IPS DF 6.9 (cell line): ENCODE measurements at regions not wholly inside any gene's neighbourhood (a gene's known extent, or its start where the extent isn't known, plus 50 kb on each side); places are given as distances from the start of the nearest gene placed in this dataset.

Experiments used
- DNase-seq: peaks from one replicate; pipeline ENCODE4 v3.0.0-alpha.2; 2013; ENCODE audit warnings: low read depth, low spot score
- H3K27ac ChIP-seq: one replicate; pipeline ENCODE4 v1.5.1; 2013; ENCODE audit warnings: low read length, control low read depth
- H3K27me3 ChIP-seq: 2 replicates; pipeline ENCODE4 v1.6.1; 2013; ENCODE audit warnings: mild to moderate bottlenecking, low read length; ENCODE audit not compliant: control insufficient read depth, insufficient read depth
- H3K36me3 ChIP-seq: 2 replicates; pipeline ENCODE4 v1.6.1; 2013; ENCODE audit warnings: low read length; ENCODE audit not compliant: control insufficient read depth, insufficient read depth
- H3K4me1 ChIP-seq: 2 replicates; pipeline ENCODE4 v1.6.1; 2013; ENCODE audit warnings: low read length; ENCODE audit not compliant: control insufficient read depth, insufficient read depth
- H3K4me3 ChIP-seq: 2 replicates; pipeline ENCODE4 v1.5.1; 2013; ENCODE audit warnings: mild to moderate bottlenecking, low read length
- H3K9me3 ChIP-seq: 2 replicates; pipeline ENCODE4 v1.6.1; 2013; ENCODE audit warnings: low read length, inconsistent platforms; ENCODE audit not compliant: control insufficient read depth, insufficient read depth
- WGBS: extraction: QIAGEN DNeasy Blood & Tissue Kit; methylation state at CpG from one replicate; pipeline ENCODE4 v1.1.7; 2013; ENCODE audit warnings: mixed read lengths, missing lambda C conversion rate; ENCODE audit not compliant: insufficient read length, insufficient coverage; 5-methylcytosine and 5-hydroxymethylcytosine counted together

GRCh38 chr4:17077105-17077504 lies 178.7 kb upstream of the LDB2 start:
- no peaks in the 10 kb centered on the region for H3K27me3 ChIP-seq
- no peaks in the 10 kb centered on the region for H3K36me3 ChIP-seq
- no peak overlapping the region for H3K27ac ChIP-seq
- no peaks in the 10 kb centered on the region for H3K9me3 ChIP-seq
- DNase-seq: no peak
- no peak overlapping the region for H3K4me3 ChIP-seq
- H3K4me1 ChIP-seq: no peaks in the 10 kb centered on the region
- no CpG with 5 or more reads among the region's 5 CpGs for WGBS

- H3K36me3 ChIP-seq: no peaks in the 10 kb centered on the region
- H3K4me3 ChIP-seq: no peak overlapping the region
- H3K27me3 ChIP-seq: no peaks in the 10 kb centered on the region
- no peaks in the 10 kb centered on the region for H3K4me1 ChIP-seq
- no peaks in the 10 kb centered on the region for H3K9me3 ChIP-seq
- no peak for DNase-seq
- WGBS: no CpG with 5 or more reads among the region's 3 CpGs
- H3K27ac ChIP-seq: no peak overlapping the region
These were observed 174.0 kb upstream of the LDB2 start for GRCh38 chr4:17072483-17072882.

DNA sequence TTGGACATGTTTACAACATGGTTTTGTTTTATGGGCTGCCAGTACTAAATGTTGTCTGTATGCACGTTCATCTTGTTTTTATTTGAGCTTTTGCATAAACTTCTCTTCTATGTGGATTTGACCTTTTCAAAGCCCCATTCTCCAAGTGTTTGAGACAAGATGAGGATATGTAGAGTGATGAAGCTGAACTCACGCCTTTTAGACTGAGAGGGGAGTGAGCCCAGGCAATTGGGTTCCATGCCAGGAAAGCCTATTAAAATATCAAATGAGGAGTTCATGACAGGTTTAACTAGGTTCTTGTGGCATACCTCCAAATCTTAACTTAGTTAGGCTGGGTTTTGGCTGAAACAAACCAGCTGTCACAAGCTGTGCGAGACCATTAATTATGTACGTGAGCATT lies 170.4 kb upstream of the LDB2 start:
- Histone ChIP-seq H3K27me3 (no peaks in the 10 kb centered on the region), H3K36me3 (no peaks in the 10 kb centered on the region), H3K9me3 (no peaks in the 10 kb centered on the region), H3K27ac (no peak overlapping the region), H3K4me3 (no peak overlapping the region), H3K4me1 (no peaks in the 10 kb centered on the region)
- DNase-seq: no peak
- no CpG with 5 or more reads among the region's 4 CpGs for WGBS

DNA sequence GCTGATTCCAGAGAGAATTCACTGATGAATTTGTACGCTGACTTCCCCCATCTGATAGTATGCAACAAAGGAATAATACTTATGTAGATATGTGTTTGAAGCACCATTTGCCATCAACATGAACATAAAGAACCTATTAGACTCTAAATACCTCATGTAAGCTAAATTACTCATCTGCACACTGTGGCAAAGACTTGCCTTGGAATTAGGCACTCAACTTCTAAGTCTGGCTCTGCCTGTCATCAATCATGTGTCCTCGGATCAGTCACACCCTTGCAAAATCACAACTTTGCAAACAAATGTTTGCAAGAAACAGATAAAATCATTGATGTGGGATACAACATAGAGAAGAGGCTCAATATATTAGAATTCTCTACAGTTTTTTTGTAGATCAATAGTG lies 169.9 kb upstream of the LDB2 start:
- Histone ChIP-seq H3K4me3 (no peak overlapping the region), H3K4me1 (no peaks in the 10 kb centered on the region), H3K9me3 (no peaks in the 10 kb centered on the region), H3K27me3 (no peaks in the 10 kb centered on the region), H3K27ac (no peak overlapping the region), H3K36me3 (no peaks in the 10 kb centered on the region)
- WGBS: no CpG with 5 or more reads among the region's 2 CpGs
- no peak for DNase-seq

DNA sequence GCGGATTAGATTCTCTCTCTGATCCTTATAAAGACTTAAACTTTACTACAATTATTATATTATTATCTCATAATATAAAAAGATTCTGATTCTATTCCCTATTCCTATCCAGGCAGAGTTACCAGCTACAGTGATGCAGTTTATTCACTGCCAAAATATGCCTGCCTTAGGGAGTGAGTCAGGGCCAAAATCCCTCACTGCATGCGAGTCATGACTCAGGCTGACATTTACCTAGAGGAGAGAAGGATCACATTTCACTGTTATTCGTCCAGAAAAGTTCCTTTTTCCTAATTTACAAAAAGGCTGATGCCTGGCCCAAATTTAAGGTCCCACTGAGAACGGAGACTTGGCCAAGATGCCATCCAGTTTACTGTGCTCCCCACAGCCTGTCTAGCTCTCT lies 168.5 kb upstream of the LDB2 start:
- WGBS: no CpG with 5 or more reads among the region's 4 CpGs
- H3K4me1 ChIP-seq: no peaks in the 10 kb centered on the region
- no peaks in the 10 kb centered on the region for H3K27me3 ChIP-seq
- H3K27ac ChIP-seq: no peak overlapping the region
- no peak for DNase-seq
- no peaks in the 10 kb centered on the region for H3K36me3 ChIP-seq
- H3K4me3 ChIP-seq: no peak overlapping the region
- no peaks in the 10 kb centered on the region for H3K9me3 ChIP-seq

GRCh38 chr4:17066236-17066635 lies 167.8 kb upstream of the LDB2 start:
- no peaks in the 10 kb centered on the region for H3K36me3 ChIP-seq
- H3K27me3 ChIP-seq: no peaks in the 10 kb centered on the region
- no peak overlapping the region for H3K4me3 ChIP-seq
- H3K27ac ChIP-seq: no peak overlapping the region
- H3K4me1 ChIP-seq: no peaks in the 10 kb centered on the region
- WGBS: no CpG with 5 or more reads among the region's 1 CpG
- H3K9me3 ChIP-seq: no peaks in the 10 kb centered on the region
- no peak for DNase-seq

GRCh38 chr4:17065821-17066220 lies 167.4 kb upstream of the LDB2 start:
- no peak for DNase-seq
- H3K27ac ChIP-seq: no peak overlapping the region
- H3K4me1 ChIP-seq: no peaks in the 10 kb centered on the region
- no peaks in the 10 kb centered on the region for H3K9me3 ChIP-seq
- WGBS: no CpG with 5 or more reads among the region's 2 CpGs
- H3K4me3 ChIP-seq: no peak overlapping the region
- no peaks in the 10 kb centered on the region for H3K27me3 ChIP-seq
- no peaks in the 10 kb centered on the region for H3K36me3 ChIP-seq

DNA sequence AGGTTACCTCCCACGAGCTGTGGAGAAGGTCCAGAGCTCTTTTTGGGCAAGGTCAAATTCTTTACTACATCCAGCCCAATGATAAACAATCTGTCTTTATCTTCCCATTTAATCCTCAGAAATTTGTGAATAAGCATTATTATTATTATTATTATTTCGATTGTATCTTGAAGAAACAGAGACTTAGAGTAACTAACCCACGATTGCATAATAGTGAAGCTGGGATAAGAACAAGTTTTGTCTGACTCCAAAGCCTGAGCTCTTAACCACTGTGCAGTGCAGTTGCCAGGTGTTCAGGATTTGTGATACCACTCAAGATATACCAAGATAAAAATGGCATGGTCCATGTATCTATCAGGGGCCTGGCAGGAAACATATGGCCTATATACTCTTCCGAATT lies 166.5 kb upstream of the LDB2 start:
- no peak for DNase-seq
- WGBS: no CpG with 5 or more reads among the region's 4 CpGs
- Histone ChIP-seq H3K27me3 (no peaks in the 10 kb centered on the region), H3K4me1 (no peaks in the 10 kb centered on the region; the same call in 1 of the 2 replicates), H3K36me3 (no peaks in the 10 kb centered on the region), H3K27ac (no peak overlapping the region), H3K9me3 (no peaks in the 10 kb centered on the region), H3K4me3 (no peak overlapping the region)

DNA sequence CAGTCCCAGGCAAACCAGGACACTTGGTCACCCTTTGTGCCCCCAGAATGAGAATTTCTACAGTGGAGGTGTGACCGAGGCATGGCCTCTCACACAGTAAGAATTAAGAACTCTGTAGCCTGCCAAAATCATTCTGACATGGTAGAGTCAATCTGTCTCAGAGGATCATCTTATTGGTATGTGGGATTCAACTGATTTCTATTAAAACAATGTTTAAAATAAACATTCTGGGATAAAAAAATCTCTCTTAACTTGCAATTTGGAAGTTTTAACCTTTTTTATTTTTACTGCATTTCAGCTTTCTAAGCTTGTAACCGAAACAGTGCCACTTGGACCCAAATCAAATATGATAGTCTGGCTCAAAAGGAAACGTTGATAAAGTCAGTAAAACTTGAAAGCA lies 165.4 kb upstream of the LDB2 start:
- Histone ChIP-seq H3K4me1 (no peaks in the 10 kb centered on the region; the same call in 1 of the 2 replicates), H3K36me3 (no peaks in the 10 kb centered on the region), H3K4me3 (no peak overlapping the region), H3K27me3 (no peaks in the 10 kb centered on the region), H3K27ac (no peak overlapping the region), H3K9me3 (no peaks in the 10 kb centered on the region)
- WGBS: no CpG with 5 or more reads among the region's 3 CpGs
- no peak for DNase-seq

DNA sequence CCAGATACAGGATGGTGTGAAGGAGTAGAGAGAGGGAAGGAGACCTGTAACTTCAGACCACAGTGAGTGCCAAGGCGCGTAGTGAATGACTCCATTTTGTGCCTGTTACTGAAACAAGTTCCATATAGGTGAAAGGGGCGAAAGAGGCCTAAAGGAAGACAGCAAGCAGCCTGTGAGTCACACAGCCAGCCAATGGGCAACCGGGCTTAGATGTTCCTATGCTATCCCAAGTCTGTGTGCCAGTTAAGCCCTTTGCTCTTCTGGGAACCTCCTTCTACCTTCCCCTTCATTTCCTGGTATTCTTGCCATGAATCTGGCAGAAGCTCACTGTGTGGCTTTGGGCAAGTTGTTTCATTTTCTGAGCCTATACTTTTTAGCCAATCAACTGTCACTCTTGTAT lies 161.8 kb upstream of the LDB2 start:
- no peak overlapping the region for H3K4me3 ChIP-seq
- no peak overlapping the region for H3K27ac ChIP-seq
- no peaks in the 10 kb centered on the region for H3K9me3 ChIP-seq
- no peak for DNase-seq
- H3K36me3 ChIP-seq: no peaks in the 10 kb centered on the region
- no peaks in the 10 kb centered on the region for H3K27me3 ChIP-seq
- no peaks in the 10 kb centered on the region; the same call in 1 of the 2 replicates for H3K4me1 ChIP-seq
- no CpG with 5 or more reads among the region's 4 CpGs for WGBS

DNA sequence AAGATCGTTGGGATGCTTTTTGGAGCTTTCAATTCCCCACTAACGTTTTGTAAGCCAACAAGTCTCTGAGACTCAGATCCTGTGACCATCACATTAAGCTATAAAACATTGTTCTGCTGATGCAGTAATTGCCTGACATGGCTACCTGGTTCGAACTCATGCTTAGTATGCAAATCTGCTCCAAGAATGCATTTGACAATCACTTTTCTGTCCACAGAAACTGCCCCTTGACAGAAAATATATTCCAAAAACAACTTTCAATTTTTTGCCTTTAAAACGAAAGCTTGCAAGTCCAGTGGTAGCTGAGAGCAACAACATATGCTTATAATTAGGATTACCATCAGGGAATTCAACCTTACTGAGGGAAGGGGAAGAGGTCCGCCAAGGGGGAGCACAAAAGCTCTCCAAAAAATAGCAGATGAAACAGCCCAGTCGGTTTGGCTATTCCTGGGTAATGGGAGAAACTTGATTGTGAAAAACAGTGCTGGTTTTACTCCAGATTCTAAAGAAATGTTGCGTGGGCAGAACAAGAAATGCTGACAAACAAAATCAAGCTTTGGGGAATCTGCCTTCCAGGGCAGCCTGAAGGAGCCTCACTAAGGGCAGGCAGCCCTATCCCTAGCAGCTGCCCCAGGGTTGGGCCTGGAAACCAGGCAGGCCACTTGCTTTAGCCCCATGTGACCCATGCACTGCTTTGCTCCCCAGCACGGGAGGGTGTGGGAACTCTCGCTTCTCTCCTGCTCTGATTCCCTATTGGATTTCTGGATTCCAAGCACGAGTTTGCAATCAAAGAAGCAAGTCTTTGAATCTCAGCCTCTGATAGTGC lies 160.7 kb upstream of the LDB2 start:
- Histone ChIP-seq H3K27ac (no peak overlapping the region), H3K9me3 (no peaks in the 10 kb centered on the region), H3K4me1 (no peaks in the 10 kb centered on the region; the same call in 1 of the 2 replicates), H3K27me3 (no peaks in the 10 kb centered on the region), H3K4me3 (no peak overlapping the region), H3K36me3 (no peaks in the 10 kb centered on the region)
- DNase-seq: no peak
- WGBS: no CpG with 5 or more reads among the region's 10 CpGs
